Activated CD4-positive, alpha-beta memory T cell treated with anti-CD3 and anti-CD28 coated beads, Interleukin-2, amount 10 ng/mL, durations not matched to agents 7 days and 5 days (primary cell): ENCODE measurements at regions not wholly inside any gene's neighbourhood (a gene's known extent, or its start where the extent isn't known, plus 50 kb on each side); places are given as distances from the start of the nearest gene placed in this dataset.

Experiments used
- CTCF ChIA-PET: fragments of 350-600 bp; sonication (Branson Sonifier 250); formaldehyde crosslinking; loops from one replicate; lab custom pipeline; 2021; ENCODE audit warnings: antibody characterized with exemption, inconsistent platforms; lab: Charles Lee
- POLR2A ChIA-PET: fragments of 350-600 bp; sonication (Branson Sonifier 250); formaldehyde crosslinking; loops from one replicate; lab custom pipeline; 2021; ENCODE audit warnings: antibody characterized with exemption; lab: Charles Lee
- DNase-seq: peaks from one replicate; pipeline ENCODE4 v3.0.0-alpha.2; 2020
- H3K27ac Mint-ChIP-seq: one replicate; pipeline ENCODE4 v1.8.0; 2021; ENCODE audit warnings: mild to moderate bottlenecking, mixed read lengths
- H3K27me3 Mint-ChIP-seq: one replicate; pipeline ENCODE4 v1.8.0; 2021; ENCODE audit warnings: mixed read lengths
- H3K36me3 Mint-ChIP-seq: one replicate; pipeline ENCODE4 v1.8.0; 2021; ENCODE audit warnings: low read depth, mixed read lengths
- H3K4me1 Mint-ChIP-seq: one replicate; pipeline ENCODE4 v1.8.0; 2021; ENCODE audit warnings: mixed read lengths
- H3K4me3 Mint-ChIP-seq: one replicate; pipeline ENCODE4 v1.8.0; 2021; ENCODE audit warnings: mild to moderate bottlenecking, mixed read lengths
- H3K9me3 Mint-ChIP-seq: one replicate; pipeline ENCODE4 v1.8.0; 2021; ENCODE audit warnings: mixed read lengths

GRCh38 chr2:126788113-126788512, 110.6 kb upstream of the TEX51 start:
- Mint-ChIP-seq H3K9me3 (no peaks in the 10 kb centered on the region), H3K36me3 (no peaks in the 10 kb centered on the region), H3K4me1 (no peaks in the 10 kb centered on the region), H3K27ac (no peak overlapping the region), H3K4me3 (no peak overlapping the region), H3K27me3 (peaks cover 3% of the 10 kb centered on the region)
- POLR2A ChIA-PET = no interaction called here
- no peak for DNase-seq
- CTCF ChIA-PET = interaction anchor here (0.6 kb wide), 1 partner anchor 213 kb away, joined by 3 read pairs; no protein-coding TSS in a partner anchor

GRCh38 chr2:126788652-126789051, 110.0 kb upstream of the TEX51 start:
- Mint-ChIP-seq H3K4me3 (no peak overlapping the region), H3K9me3 (no peaks in the 10 kb centered on the region), H3K36me3 (no peaks in the 10 kb centered on the region), H3K27ac (no peak overlapping the region), H3K27me3 (peaks cover 7% of the 10 kb centered on the region), H3K4me1 (no peaks in the 10 kb centered on the region)
- DNase-seq = no peak
- ChIA-PET POLR2A (no interaction called here), CTCF (no interaction called here)

- Mint-ChIP-seq H3K27me3 (peaks cover 7% of the 10 kb centered on the region), H3K4me3 (no peak overlapping the region), H3K27ac (no peak overlapping the region), H3K9me3 (no peaks in the 10 kb centered on the region), H3K36me3 (no peaks in the 10 kb centered on the region), H3K4me1 (no peaks in the 10 kb centered on the region)
- ChIA-PET POLR2A (no interaction called here), CTCF (no interaction called here)
- no peak for DNase-seq
Observed at GRCh38 chr2:126790987-126791780, 107.5 kb upstream of the TEX51 start.

GRCh38 chr2:126792186-126792585, 106.5 kb upstream of the TEX51 start:
- Mint-ChIP-seq H3K36me3 (no peaks in the 10 kb centered on the region), H3K9me3 (no peaks in the 10 kb centered on the region), H3K4me3 (no peak overlapping the region), H3K27me3 (peaks cover 8% of the 10 kb centered on the region), H3K27ac (no peak overlapping the region), H3K4me1 (no peaks in the 10 kb centered on the region)
- no peak for DNase-seq
- ChIA-PET CTCF (no interaction called here), POLR2A (no interaction called here)

- no peaks in the 10 kb centered on the region for H3K36me3 Mint-ChIP-seq
- H3K4me1 Mint-ChIP-seq = no peaks in the 10 kb centered on the region
- H3K4me3 Mint-ChIP-seq = no peak overlapping the region
- H3K27me3 Mint-ChIP-seq = peaks cover 8% of the 10 kb centered on the region
- no peaks in the 10 kb centered on the region for H3K9me3 Mint-ChIP-seq
- H3K27ac Mint-ChIP-seq = no peak overlapping the region
- DNase-seq = no peak
- ChIA-PET POLR2A (no interaction called here), CTCF (no interaction called here)
Observed at GRCh38 chr2:126792993-126793392, 105.7 kb upstream of the TEX51 start.

- POLR2A ChIA-PET = no interaction called here
- no peak overlapping the region for H3K27ac Mint-ChIP-seq
- H3K4me1 Mint-ChIP-seq = no peaks in the 10 kb centered on the region
- DNase-seq = no peak
- H3K27me3 Mint-ChIP-seq = peaks cover 8% of the 10 kb centered on the region
- H3K9me3 Mint-ChIP-seq = no peaks in the 10 kb centered on the region
- CTCF ChIA-PET = no interaction called here
- H3K4me3 Mint-ChIP-seq = no peak overlapping the region
- H3K36me3 Mint-ChIP-seq = no peaks in the 10 kb centered on the region
Observed at GRCh38 chr2:126793885-126794613, 104.6 kb upstream of the TEX51 start.

- ChIA-PET POLR2A (no interaction called here), CTCF (no interaction called here)
- peaks cover 11% of the 10 kb centered on the region for H3K27me3 Mint-ChIP-seq
- DNase-seq = no peak
- no peak overlapping the region for H3K4me3 Mint-ChIP-seq
- H3K9me3 Mint-ChIP-seq = no peaks in the 10 kb centered on the region
- H3K27ac Mint-ChIP-seq = no peak overlapping the region
- no peaks in the 10 kb centered on the region for H3K4me1 Mint-ChIP-seq
- no peaks in the 10 kb centered on the region for H3K36me3 Mint-ChIP-seq
Observed at GRCh38 chr2:126795656-126796055, 103.0 kb upstream of the TEX51 start.

GRCh38 chr2:126796931-126797621, 101.6 kb upstream of the TEX51 start:
- CTCF ChIA-PET = no interaction called here
- Mint-ChIP-seq H3K9me3 (no peaks in the 10 kb centered on the region), H3K27ac (no peak overlapping the region), H3K4me3 (no peak overlapping the region), H3K27me3 (peaks cover 11% of the 10 kb centered on the region), H3K36me3 (no peaks in the 10 kb centered on the region), H3K4me1 (no peaks in the 10 kb centered on the region)
- DNase-seq = no peak
- POLR2A ChIA-PET = no interaction called here

- ChIA-PET POLR2A (no interaction called here), CTCF (no interaction called here)
- H3K9me3 Mint-ChIP-seq = no peaks in the 10 kb centered on the region
- H3K4me1 Mint-ChIP-seq = no peaks in the 10 kb centered on the region
- H3K36me3 Mint-ChIP-seq = no peaks in the 10 kb centered on the region
- peaks cover 11% of the 10 kb centered on the region for H3K27me3 Mint-ChIP-seq
- no peak overlapping the region for H3K27ac Mint-ChIP-seq
- H3K4me3 Mint-ChIP-seq = no peak overlapping the region
- DNase-seq = no peak
Observed at GRCh38 chr2:126797622-126798275, 100.9 kb upstream of the TEX51 start.

GRCh38 chr2:126798276-126799140, 100.2 kb upstream of the TEX51 start:
- no peak for DNase-seq
- Mint-ChIP-seq H3K27me3 (peaks cover 9% of the 10 kb centered on the region), H3K36me3 (no peaks in the 10 kb centered on the region), H3K27ac (no peak overlapping the region), H3K4me1 (no peaks in the 10 kb centered on the region), H3K9me3 (no peaks in the 10 kb centered on the region), H3K4me3 (no peak overlapping the region)
- POLR2A ChIA-PET = no interaction called here
- CTCF ChIA-PET = no interaction called here

- Mint-ChIP-seq H3K4me3 (no peak overlapping the region), H3K36me3 (no peaks in the 10 kb centered on the region), H3K27ac (no peak overlapping the region), H3K27me3 (peaks cover 7% of the 10 kb centered on the region), H3K4me1 (no peaks in the 10 kb centered on the region), H3K9me3 (no peaks in the 10 kb centered on the region)
- POLR2A ChIA-PET = no interaction called here
- CTCF ChIA-PET = no interaction called here
- DNase-seq = no peak
Observed at GRCh38 chr2:126799301-126799700, 99.4 kb upstream of the TEX51 start.

GRCh38 chr2:126801473-126801872, 97.2 kb upstream of the TEX51 start:
- ChIA-PET POLR2A (no interaction called here), CTCF (no interaction called here)
- DNase-seq = no peak
- Mint-ChIP-seq H3K27me3 (peaks cover 4% of the 10 kb centered on the region), H3K9me3 (no peaks in the 10 kb centered on the region), H3K27ac (no peak overlapping the region), H3K4me3 (no peak overlapping the region), H3K36me3 (no peaks in the 10 kb centered on the region), H3K4me1 (no peaks in the 10 kb centered on the region)
